GM19324 (cell line): ENCODE measurements at regions not wholly inside any gene's neighbourhood (a gene's known extent, or its start where the extent isn't known, plus 50 kb on each side); places are given as distances from the start of the nearest gene placed in this dataset.

Experiments
- ATAC-seq: cut with Tn5 transposase; IDR thresholded peaks from one replicate; pipeline ENCODE4 v1.9.1; 2021; ENCODE audit warnings: mild to moderate bottlenecking, moderate library complexity; ENCODE audit not compliant: unreplicated experiment, low FRiP score

DNA sequence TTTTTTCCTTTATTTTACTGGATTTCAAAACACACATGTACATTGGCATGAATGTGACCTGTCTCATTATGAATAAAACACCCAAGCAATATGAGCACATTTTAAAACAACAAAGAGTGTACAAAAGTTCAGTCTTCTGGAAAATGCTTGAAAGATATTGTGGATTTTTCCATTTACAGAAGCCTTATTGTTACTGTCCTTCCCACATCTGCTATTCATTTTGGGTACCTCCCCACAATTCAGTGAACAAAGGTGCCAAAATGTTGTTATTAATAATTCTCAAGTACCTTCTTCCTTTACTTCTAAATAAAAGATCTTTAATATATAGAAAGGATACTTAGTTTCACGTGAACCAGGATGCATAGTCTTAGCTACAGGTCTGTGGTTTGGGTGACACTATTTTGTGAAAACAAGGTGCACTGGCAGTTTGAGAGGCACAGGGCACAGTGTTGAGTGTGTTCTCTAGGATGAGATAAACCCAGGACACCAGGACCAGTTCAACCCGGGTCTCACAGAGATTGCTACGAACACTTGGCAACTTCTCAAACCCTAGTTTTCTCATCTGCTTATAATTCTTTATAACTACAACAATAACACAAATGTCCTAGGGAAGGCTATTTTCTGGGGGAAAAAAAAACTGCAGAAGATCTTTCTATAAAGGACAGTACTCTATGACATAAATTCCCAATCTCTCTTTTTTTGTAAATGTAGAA is 84.5 kb upstream of the GALNT5 start:
- ATAC-seq = no peak

DNA sequence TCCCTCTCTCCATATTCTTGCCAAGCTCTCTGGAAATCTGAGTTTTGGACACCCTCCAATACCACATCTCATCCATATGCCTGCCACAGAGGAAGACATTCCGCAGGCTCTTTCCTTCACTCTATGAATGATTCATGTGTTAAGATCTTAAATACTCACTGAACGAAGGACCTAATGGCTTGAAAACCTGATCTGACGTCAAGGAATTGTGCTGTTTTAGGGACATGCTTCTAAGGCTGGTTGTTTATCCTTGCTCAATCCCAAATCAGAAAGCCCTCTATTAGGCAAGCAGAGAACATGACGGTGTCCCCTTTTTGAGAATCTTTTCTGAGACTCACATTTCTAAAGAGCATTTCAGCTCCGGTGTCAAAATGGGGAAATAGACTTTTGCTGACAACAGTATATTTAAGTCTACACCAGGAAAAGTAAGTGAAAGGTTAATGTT is 83.7 kb upstream of the GALNT5 start:
- ATAC-seq = no peak

DNA sequence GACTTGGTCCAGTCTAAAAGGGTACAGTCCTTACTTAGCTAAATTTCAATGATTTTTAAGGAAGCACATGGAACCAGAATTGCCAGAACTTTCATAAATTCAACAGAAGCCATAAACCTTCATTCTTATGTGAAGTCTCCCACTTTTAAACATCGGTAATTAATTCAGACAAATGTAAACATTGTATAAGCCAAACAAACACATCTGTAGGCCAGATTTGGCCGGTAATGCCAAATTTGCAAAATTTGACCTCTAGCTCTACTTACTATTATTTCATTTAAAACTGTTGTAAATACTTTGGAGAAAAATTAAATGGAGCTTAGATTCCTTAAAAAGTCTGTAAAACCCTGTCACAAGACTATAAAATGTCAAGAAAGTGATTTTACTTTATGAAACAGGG is 83.2 kb upstream of the GALNT5 start:
- no peak for ATAC-seq

- ATAC-seq = no peak
Measured at GRCh38 chr2:157176602-157177001, 80.9 kb upstream of the GALNT5 start.

GRCh38 chr2:157178874-157179273 is 78.6 kb upstream of the GALNT5 start:
- no peak for ATAC-seq

DNA sequence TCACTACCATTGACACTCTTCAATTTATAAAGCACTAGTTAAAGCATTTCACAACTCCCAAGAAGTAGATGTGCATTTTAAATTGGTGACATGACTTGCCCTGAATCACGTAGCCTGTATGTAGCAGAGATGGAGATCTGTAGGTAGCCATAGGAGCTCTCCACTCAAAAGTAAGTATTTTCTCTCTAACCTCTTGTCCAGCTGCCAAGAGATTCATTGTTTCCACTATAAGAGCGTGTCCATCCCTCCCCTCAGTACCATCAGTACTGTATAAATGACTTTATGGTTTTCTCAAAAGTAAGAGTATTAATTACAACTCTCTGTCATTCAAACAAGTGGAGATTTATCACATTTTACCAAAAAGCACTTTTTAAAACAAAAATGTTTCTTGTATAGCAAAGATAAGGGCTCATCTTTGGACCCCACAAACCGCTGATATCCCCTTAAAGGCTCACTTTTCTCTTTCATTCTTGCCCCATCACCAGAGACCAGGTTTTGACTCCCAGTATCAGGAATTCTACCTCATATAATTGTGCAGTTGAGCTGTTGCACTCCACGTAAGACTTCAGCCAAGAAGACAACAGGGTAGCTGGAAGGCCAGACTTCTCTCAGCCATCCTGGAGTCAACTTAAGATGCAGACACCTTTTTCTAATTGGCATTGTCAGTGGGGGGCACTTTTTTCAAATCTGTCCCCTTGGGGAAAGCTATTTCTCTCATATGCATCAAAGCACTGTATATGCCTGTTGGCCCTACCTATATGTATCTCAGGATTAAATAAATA is 78.0 kb upstream of the GALNT5 start:
- ATAC-seq = no peak

DNA sequence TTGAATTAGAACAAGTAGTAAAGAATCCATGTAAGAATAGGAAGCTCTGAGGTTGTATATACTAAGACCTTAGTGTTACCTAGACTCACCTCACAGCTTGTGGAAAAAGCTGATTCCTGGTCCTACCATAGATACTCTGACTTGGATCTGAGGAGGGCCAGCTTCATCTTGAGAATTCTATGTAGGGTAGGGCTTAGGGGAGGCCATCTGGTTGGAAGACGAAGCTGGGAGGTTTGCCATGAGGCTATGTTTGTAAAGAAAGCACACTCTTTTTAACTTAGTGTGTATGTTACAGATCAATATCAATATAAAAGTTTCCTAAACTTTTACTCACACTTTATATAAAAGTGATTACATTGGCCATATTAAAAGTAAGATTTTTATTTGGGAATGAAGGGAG is 77.1 kb upstream of the GALNT5 start:
- ATAC-seq = no peak

GRCh38 chr2:157181234-157181633 is 76.3 kb upstream of the GALNT5 start:
- ATAC-seq = no peak

- ATAC-seq = no peak
Measured at GRCh38 chr2:157182204-157182709, 75.2 kb upstream of the GALNT5 start.

DNA sequence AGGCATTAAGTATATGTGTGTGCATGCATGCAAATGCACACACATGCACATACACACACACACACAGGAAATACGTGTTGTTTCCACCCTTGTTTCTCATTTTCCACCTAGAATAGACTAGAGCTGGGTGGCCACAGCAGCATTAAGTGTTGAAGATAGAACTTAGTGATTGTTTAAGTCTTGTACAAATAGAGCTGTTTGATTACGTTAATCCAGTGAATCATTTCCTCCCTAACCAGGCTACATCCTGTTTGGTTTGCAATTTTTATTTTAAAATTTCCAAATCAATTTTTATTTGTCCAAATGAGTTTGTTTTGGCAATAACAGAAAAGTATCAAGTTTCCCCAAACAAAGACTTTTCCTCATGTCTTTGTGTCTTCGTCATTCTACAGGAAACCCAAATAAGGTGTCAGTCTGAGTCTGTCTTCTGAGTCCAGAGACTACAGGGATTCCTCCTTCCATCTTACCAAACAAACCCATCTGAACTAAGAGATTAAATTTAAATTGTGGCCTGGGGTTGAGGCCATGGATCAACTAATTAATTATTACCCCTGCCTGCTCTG is 74.6 kb upstream of the GALNT5 start:
- no peak for ATAC-seq

- no peak for ATAC-seq
Measured at GRCh38 chr2:157184161-157184895, 73.2 kb upstream of the GALNT5 start.

- no peak for ATAC-seq
Measured at GRCh38 chr2:157185476-157186227, 71.9 kb upstream of the GALNT5 start.

GRCh38 chr2:157190151-157190550 is 67.4 kb upstream of the GALNT5 start:
- ATAC-seq = no peak

GRCh38 chr2:157191186-157191585 is 66.3 kb upstream of the GALNT5 start:
- no peak for ATAC-seq

DNA sequence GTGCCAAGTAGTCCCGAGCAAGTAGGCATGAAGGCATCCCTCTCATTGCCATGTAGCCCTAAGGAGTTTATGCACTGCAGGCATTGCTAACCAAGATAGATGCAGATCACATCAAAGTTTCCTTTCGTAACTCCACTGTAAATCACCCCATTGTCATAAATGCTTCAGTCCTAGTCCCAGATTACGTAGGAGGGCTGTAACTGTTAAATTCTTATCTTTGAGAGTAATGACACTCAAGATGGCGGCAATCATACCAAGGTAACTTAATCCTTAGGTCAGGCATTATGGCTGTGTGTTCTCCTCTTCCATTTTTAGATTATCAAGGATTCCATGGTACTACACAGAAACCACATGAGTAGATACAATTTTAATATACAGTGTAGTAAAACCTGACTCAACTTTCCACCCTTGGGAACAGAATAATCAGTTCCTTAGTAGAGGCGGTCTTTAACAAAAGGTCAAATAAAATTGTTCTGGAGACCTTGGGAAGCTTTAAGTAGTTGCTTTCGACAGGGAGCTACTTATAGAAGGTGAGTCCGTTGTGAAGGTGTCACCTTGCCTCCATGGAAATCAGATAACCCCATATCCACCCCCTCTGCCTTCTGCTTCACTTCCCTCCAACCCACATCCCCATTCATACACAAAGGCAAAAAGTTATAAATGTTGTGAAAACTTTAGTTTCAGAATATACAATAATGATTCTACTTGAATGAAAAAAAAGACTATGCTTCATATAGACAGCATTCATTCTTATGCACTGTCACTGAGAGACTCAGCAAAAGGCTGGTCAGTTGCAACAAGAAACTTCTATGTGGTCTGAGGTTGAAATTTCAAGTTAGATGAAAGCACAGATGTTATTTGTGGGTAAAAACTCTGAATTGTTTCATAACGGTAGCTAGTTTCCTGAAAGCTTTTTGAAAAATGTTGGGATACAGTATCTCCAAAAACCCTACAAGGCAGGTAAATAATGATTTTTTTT is 64.8 kb upstream of the GALNT5 start:
- ATAC-seq = peak; percentile 80

DNA sequence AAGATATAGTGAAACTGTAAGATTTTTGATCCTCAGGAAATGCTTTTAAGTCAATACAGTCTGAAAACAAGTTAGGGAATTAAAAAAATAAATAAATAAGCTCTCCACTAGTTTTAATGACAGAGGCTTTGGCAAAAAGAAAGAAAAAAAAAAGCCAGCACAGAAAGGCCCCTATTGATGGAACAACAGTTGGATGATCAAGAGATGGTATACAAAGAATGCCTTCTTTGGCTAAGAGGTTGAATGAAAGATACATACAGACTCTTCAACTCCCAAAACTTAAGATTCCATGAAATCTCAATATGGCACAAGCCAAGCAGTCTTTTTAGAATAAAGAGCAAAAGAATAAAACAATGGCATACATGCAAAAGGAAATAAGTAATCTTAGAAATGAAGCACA is 64.0 kb upstream of the GALNT5 start:
- peak; percentile 10 for ATAC-seq

DNA sequence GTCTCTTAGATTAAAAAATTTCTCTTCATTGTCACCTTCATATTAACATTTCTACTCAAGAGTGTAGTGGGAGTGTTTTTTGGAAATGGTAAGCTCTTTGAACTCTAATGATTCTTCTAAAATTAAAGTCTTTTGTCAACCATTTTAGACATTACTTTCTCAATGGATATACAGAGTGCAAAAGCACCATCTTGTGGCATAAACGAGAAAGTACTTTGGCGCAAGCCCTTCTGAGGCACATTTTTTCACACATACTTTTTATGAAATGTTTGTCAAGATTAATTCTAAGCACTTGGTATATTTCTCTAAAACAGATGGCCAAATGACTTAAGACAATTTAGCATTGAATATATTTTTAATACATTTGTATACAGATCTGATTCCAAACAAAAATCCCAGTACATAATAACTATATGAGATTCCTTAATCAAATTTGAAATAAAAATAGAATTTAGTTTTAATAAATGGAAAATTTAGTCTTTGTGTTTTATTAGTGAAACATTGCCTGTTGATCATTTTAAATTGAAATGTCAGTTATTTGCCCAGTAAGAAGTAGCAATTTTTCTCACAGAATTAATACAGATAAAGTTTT is 63.3 kb upstream of the GALNT5 start:
- ATAC-seq = peak; percentile 37

DNA sequence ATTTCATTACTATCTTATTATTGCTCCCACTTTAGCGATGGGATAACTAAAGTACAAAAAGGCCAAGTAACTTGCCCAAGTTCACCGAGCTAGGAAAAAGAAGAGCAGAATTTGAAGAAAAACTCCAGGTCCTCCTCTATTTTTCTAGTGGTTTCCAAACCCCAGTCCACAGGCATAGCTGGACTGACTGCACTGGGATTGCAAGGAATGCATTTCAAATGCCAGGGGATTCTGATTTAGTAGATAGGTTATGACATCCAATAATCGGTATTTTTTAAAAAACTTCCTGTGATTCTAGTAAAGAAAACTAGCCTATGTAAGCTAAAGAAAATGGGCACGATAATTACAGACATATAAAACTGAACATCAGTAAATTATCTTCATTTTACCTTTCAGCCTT is 62.7 kb upstream of the GALNT5 start:
- ATAC-seq = no peak

GRCh38 chr2:157196956-157197355 is 60.5 kb upstream of the GALNT5 start:
- no peak for ATAC-seq
